ENCODE measurements at regions not wholly inside any gene's neighbourhood (a gene's known extent, or its start where the extent isn't known, plus 50 kb on each side); places are given as distances from the start of the nearest gene placed in this dataset.

DNA sequence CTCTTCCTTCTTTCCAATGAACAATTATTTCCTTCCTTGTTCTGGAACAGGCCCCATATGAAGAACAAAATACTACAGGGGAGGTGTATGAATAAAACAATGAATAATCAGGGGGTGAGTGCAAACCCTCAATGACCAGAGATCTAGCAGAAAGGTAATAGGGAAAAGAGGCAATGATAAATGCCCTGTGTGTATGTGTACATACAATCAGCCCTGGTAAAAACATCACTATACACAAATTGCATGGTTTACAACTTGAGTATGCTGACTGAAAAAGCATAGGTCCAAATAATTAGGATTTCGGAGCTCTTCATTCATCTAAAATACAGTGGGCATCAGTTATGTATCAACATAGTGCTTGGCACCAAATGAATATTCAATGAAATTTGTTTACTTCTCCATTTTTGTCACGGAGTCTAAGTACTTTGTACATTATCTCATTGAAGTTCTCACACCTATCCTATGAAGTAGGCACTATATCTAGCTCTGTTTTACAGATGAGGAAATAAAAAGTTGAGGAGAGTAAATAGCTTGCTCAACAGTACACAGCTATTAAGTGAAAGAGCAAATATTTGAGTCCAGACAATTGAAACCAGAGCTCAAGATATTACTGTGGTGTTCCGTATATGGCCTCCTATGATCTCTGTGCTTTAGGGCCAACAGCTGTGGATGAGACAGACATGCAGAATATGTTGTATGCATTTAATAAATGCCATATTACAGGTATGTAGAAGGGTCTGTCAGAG lies 1065.4 kb downstream of the SORCS3 start:
- Mint-ChIP-seq H3K27ac (no peak overlapping the region), H3K4me3 (no peak overlapping the region), H3K4me1 (no peaks in the 10 kb centered on the region), H3K9me3 (peaks cover 0 to 9% (median 2%) of the 10 kb centered on the region in 11 donors), H3K27me3 (no peaks in the 10 kb centered on the region), H3K36me3 (no peaks in the 10 kb centered on the region)
- Histone ChIP-seq H3K27me3 (ENCODE audit: control insufficient read depth in 2 of 2, insufficient read depth in 2 of 2, low read length in 2 of 2) (no peaks in the 10 kb centered on the region), H3K36me3 (ENCODE audit: control insufficient read depth in 2 of 3, insufficient read depth in 3 of 3, low read length in 3 of 3) (no peaks in the 10 kb centered on the region), H3K4me1 (ENCODE audit: control insufficient read depth in 2 of 2, insufficient read depth in 2 of 2, low read length in 2 of 2) (no peaks in the 10 kb centered on the region), H3K9me3 (ENCODE audit: control insufficient read depth in 2 of 3, low read length in 3 of 3) (no peaks in the 10 kb centered on the region), H3K27ac (ENCODE audit: low read depth, low read length) (no peak overlapping the region), H3K4me3 (ENCODE audit: low read length) (no peak overlapping the region)
- intact Hi-C loops (cut with micrococcal nuclease), result no loop called here
- ATAC-seq (no peak), DNase-seq (no peak)
- ChIA-PET CTCF (no interaction called here), POLR2A (no interaction called here)

DNA sequence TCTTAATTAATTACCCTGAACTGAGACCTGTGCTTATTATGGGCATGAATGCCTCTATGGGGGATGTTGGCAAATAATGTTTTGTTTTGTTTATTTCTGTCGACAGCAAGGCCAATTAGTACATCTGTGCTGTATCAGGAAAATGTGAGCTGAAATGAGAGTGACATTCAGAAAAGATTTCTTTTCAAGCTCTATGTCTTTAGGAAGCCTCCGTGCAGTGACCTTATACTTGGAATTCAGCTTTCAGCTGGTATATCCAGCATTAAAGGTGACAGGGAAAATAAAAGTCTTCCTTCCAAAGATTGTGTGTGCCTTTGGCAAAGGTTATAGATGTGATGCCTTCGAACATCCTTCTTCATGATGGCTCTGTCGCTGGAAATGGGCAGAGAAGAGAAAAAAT lies 1061.1 kb downstream of the SORCS3 start:
- ATAC-seq, result no peak
- no peaks in the 10 kb centered on the region for H3K36me3 ChIP-seq (ENCODE audit: control insufficient read depth in 2 of 3, insufficient read depth in 3 of 3, low read length in 3 of 3)
- Mint-ChIP-seq H3K36me3 (no peaks in the 10 kb centered on the region), H3K9me3 (peaks cover 0 to 4% (median 0%) of the 10 kb centered on the region in 11 donors), H3K4me3 (no peak overlapping the region), H3K27ac (no peak overlapping the region), H3K4me1 (no peaks in the 10 kb centered on the region), H3K27me3 (peaks cover 0 to 4% (median 0%) of the 10 kb centered on the region in 5 donors)
- ChIA-PET CTCF (no interaction called here), POLR2A (no interaction called here)
- intact Hi-C loops (cut with micrococcal nuclease), result no loop called here
- no peaks in the 10 kb centered on the region for H3K9me3 ChIP-seq (ENCODE audit: control insufficient read depth in 2 of 3, low read length in 3 of 3)
- H3K4me3 ChIP-seq (ENCODE audit: low read length), result no peak overlapping the region
- no peaks in the 10 kb centered on the region for H3K4me1 ChIP-seq (ENCODE audit: control insufficient read depth in 2 of 2, insufficient read depth in 2 of 2, low read length in 2 of 2)
- H3K27me3 ChIP-seq (ENCODE audit: control insufficient read depth in 2 of 2, insufficient read depth in 2 of 2, low read length in 2 of 2), result no peaks in the 10 kb centered on the region
- H3K27ac ChIP-seq (ENCODE audit: low read depth, low read length), result no peak overlapping the region
- no peak for DNase-seq

GRCh38 chr10:105700218-105700617 lies 1059.1 kb downstream of the SORCS3 start:
- Mint-ChIP-seq H3K27ac (no peak overlapping the region), H3K36me3 (no peaks in the 10 kb centered on the region), H3K4me1 (no peaks in the 10 kb centered on the region), H3K4me3 (no peak overlapping the region), H3K27me3 (peaks cover 0 to 16% (median 4%) of the 10 kb centered on the region in 5 donors), H3K9me3 (peaks cover 0 to 4% (median 0%) of the 10 kb centered on the region in 11 donors)
- intact Hi-C loops (cut with micrococcal nuclease), result no loop called here
- no peak overlapping the region for H3K4me3 ChIP-seq (ENCODE audit: low read length)
- H3K36me3 ChIP-seq (ENCODE audit: control insufficient read depth in 2 of 3, insufficient read depth in 3 of 3, low read length in 3 of 3), result no peaks in the 10 kb centered on the region
- H3K4me1 ChIP-seq (ENCODE audit: control insufficient read depth in 2 of 2, insufficient read depth in 2 of 2, low read length in 2 of 2), result no peaks in the 10 kb centered on the region
- POLR2A ChIA-PET, result no interaction called here
- H3K27me3 ChIP-seq (ENCODE audit: control insufficient read depth in 2 of 2, insufficient read depth in 2 of 2, low read length in 2 of 2), result no peaks in the 10 kb centered on the region
- DNase-seq, result no peak
- CTCF ChIA-PET, result no interaction called here
- no peak for ATAC-seq
- no peaks in the 10 kb centered on the region for H3K9me3 ChIP-seq (ENCODE audit: control insufficient read depth in 2 of 3, low read length in 3 of 3)
- H3K27ac ChIP-seq (ENCODE audit: low read depth, low read length), result no peak overlapping the region

GRCh38 chr10:105699504-105699903 lies 1058.4 kb downstream of the SORCS3 start:
- Mint-ChIP-seq H3K4me3 (no peak overlapping the region), H3K27ac (no peak overlapping the region), H3K27me3 (peaks cover 0 to 16% (median 4%) of the 10 kb centered on the region in 5 donors), H3K36me3 (no peaks in the 10 kb centered on the region), H3K9me3 (peaks cover 0 to 4% (median 0%) of the 10 kb centered on the region in 11 donors), H3K4me1 (no peaks in the 10 kb centered on the region)
- ChIA-PET POLR2A (no interaction called here), CTCF (no interaction called here)
- no peak overlapping the region for H3K4me3 ChIP-seq (ENCODE audit: low read length)
- ATAC-seq (no peak), DNase-seq (no peak)
- intact Hi-C loops (cut with micrococcal nuclease), result no loop called here
- no peaks in the 10 kb centered on the region for H3K27me3 ChIP-seq (ENCODE audit: control insufficient read depth in 2 of 2, insufficient read depth in 2 of 2, low read length in 2 of 2)
- no peak overlapping the region for H3K27ac ChIP-seq (ENCODE audit: low read depth, low read length)
- H3K4me1 ChIP-seq (ENCODE audit: control insufficient read depth in 2 of 2, insufficient read depth in 2 of 2, low read length in 2 of 2), result no peaks in the 10 kb centered on the region
- H3K9me3 ChIP-seq (ENCODE audit: control insufficient read depth in 2 of 3, low read length in 3 of 3), result no peaks in the 10 kb centered on the region
- H3K36me3 ChIP-seq (ENCODE audit: control insufficient read depth in 2 of 3, insufficient read depth in 3 of 3, low read length in 3 of 3), result no peaks in the 10 kb centered on the region

- H3K27ac ChIP-seq (ENCODE audit: low read depth, low read length), result no peak overlapping the region
- Mint-ChIP-seq H3K4me1 (no peaks in the 10 kb centered on the region), H3K36me3 (no peaks in the 10 kb centered on the region), H3K9me3 (peaks cover 0 to 3% (median 0%) of the 10 kb centered on the region in 11 donors), H3K27ac (no peak overlapping the region), H3K27me3 (peaks cover 0 to 16% (median 4%) of the 10 kb centered on the region in 5 donors), H3K4me3 (no peak overlapping the region)
- no peaks in the 10 kb centered on the region for H3K9me3 ChIP-seq (ENCODE audit: control insufficient read depth in 2 of 3, low read length in 3 of 3)
- H3K36me3 ChIP-seq (ENCODE audit: control insufficient read depth in 2 of 3, insufficient read depth in 3 of 3, low read length in 3 of 3), result no peaks in the 10 kb centered on the region
- CTCF ChIA-PET, result no interaction called here
- ATAC-seq (no peak), DNase-seq (no peak)
- intact Hi-C loops (cut with micrococcal nuclease), result no loop called here
- no peak overlapping the region for H3K4me3 ChIP-seq (ENCODE audit: low read length)
- POLR2A ChIA-PET, result no interaction called here
- no peaks in the 10 kb centered on the region for H3K4me1 ChIP-seq (ENCODE audit: control insufficient read depth in 2 of 2, insufficient read depth in 2 of 2, low read length in 2 of 2)
- no peaks in the 10 kb centered on the region for H3K27me3 ChIP-seq (ENCODE audit: control insufficient read depth in 2 of 2, insufficient read depth in 2 of 2, low read length in 2 of 2)
Measured at GRCh38 chr10:105698592-105698991, 1057.5 kb downstream of the SORCS3 start.

DNA sequence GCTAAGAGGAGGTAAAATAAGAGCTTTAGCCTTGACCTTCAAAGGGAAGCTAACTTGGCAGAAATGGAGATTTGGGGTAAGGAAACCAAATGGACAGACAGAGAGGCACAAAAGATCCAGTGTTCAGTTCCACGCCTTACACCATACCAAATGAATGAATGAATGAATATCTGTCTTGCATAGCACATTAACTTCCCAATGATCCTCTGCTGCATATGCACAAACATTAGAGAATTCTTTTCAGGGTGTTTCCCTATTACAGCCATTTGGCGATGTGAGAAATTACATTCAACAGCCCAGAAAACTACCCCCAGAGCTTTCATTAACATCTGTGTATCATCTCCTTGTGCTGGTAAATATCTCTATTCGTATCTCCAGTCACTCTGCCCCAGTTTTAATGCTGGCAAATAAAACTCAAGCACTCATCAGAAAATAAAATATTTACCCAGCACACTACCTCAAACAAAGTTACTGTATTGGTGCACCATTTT lies 1056.2 kb downstream of the SORCS3 start:
- Mint-ChIP-seq H3K9me3 (peaks cover 0 to 3% (median 0%) of the 10 kb centered on the region in 11 donors), H3K27ac (no peak overlapping the region), H3K4me1 (no peaks in the 10 kb centered on the region), H3K27me3 (peaks cover 0 to 16% (median 4%) of the 10 kb centered on the region in 5 donors), H3K36me3 (no peaks in the 10 kb centered on the region), H3K4me3 (no peak overlapping the region)
- ChIA-PET POLR2A (no interaction called here), CTCF (no interaction called here)
- H3K27ac ChIP-seq (ENCODE audit: low read depth, low read length), result no peak overlapping the region
- H3K4me3 ChIP-seq (ENCODE audit: low read length), result no peak overlapping the region
- DNase-seq (no peak), ATAC-seq (no peak)
- H3K4me1 ChIP-seq (ENCODE audit: control insufficient read depth in 2 of 2, insufficient read depth in 2 of 2, low read length in 2 of 2), result no peaks in the 10 kb centered on the region
- H3K9me3 ChIP-seq (ENCODE audit: control insufficient read depth in 2 of 3, low read length in 3 of 3), result no peaks in the 10 kb centered on the region
- intact Hi-C loops (cut with micrococcal nuclease), result no loop called here
- no peaks in the 10 kb centered on the region for H3K36me3 ChIP-seq (ENCODE audit: control insufficient read depth in 2 of 3, insufficient read depth in 3 of 3, low read length in 3 of 3)
- H3K27me3 ChIP-seq (ENCODE audit: control insufficient read depth in 2 of 2, insufficient read depth in 2 of 2, low read length in 2 of 2), result no peaks in the 10 kb centered on the region

DNA sequence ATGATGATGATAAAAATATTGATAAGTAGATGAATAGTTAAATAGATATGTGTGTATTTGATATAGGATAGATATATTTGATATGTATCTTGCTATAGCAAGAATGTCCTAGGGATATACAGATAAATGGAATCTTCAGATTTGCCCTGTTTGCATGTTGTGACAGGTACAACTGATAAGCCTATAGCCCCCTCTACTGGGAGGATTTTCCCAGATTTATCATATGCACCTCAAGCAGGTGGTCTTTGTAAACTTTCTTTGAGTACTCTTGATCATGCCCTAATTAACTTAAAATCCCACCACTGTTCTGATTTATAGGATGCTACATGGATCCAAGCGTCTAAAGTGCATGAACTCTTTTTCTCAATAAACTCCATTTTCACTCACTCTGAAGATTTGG lies 1050.7 kb downstream of the SORCS3 start:
- no peak overlapping the region for H3K27ac Mint-ChIP-seq
- H3K9me3 Mint-ChIP-seq, result peaks cover 0 to 4% (median 0%) of the 10 kb centered on the region in 11 donors
- intact Hi-C loops (cut with micrococcal nuclease), result no loop called here
- no peak overlapping the region for H3K4me3 Mint-ChIP-seq
- DNase-seq (no peak), ATAC-seq (no peak)
- no peaks in the 10 kb centered on the region for H3K4me1 ChIP-seq (ENCODE audit: control insufficient read depth in 2 of 2, insufficient read depth in 2 of 2, low read length in 2 of 2)
- H3K9me3 ChIP-seq (ENCODE audit: control insufficient read depth in 2 of 3, low read length in 3 of 3), result no peaks in the 10 kb centered on the region
- H3K27me3 Mint-ChIP-seq, result peaks cover 0 to 13% (median 4%) of the 10 kb centered on the region in 5 donors
- ChIA-PET POLR2A (no interaction called here), CTCF (interaction anchor here (1.1 kb wide), 1 partner anchor 27 kb away, joined by 3 read pairs; no protein-coding TSS in a partner anchor)
- no peak overlapping the region for H3K27ac ChIP-seq (ENCODE audit: low read depth, low read length)
- H3K36me3 Mint-ChIP-seq, result no peaks in the 10 kb centered on the region
- H3K36me3 ChIP-seq (ENCODE audit: control insufficient read depth in 2 of 3, insufficient read depth in 3 of 3, low read length in 3 of 3), result no peaks in the 10 kb centered on the region
- no peaks in the 10 kb centered on the region for H3K4me1 Mint-ChIP-seq
- H3K4me3 ChIP-seq (ENCODE audit: low read length), result no peak overlapping the region
- H3K27me3 ChIP-seq (ENCODE audit: control insufficient read depth in 2 of 2, insufficient read depth in 2 of 2, low read length in 2 of 2), result no peaks in the 10 kb centered on the region

All from naive thymus-derived CD4-positive, alpha-beta T cell (primary cell).